ENCODE measurements at regions not wholly inside any gene's neighbourhood (a gene's known extent, or its start where the extent isn't known, plus 50 kb on each side); places are given as distances from the start of the nearest gene placed in this dataset.

GRCh38 chr4:185921583-185922555 is 109.9 kb upstream of the SORBS2 start:
- intact Hi-C loops (cut with micrococcal nuclease), result no loop called here
- Mint-ChIP-seq H3K27ac (no peak overlapping the region), H3K27me3 (peaks cover 13% of the 10 kb centered on the region), H3K4me1 (no peaks in the 10 kb centered on the region), H3K9me3 (ENCODE audit: insufficient read depth) (peaks cover 4% of the 10 kb centered on the region), H3K4me3 (no peak overlapping the region)
- H3K9me3 ChIP-seq (ENCODE audit: control extremely low read depth in 1 of 3, control insufficient read depth in 2 of 3, insufficient read depth in 1 of 3, low read length in 2 of 3), result peaks cover 0 to 4% (median 0%) of the 10 kb centered on the region in 3 donors
- no peaks in the 10 kb centered on the region for H4K20me1 ChIP-seq (ENCODE audit: control insufficient read depth, insufficient read depth, low read length, poor library complexity, severe bottlenecking)
- H2AFZ ChIP-seq (ENCODE audit: insufficient read depth, low read depth, low read length, poor library complexity, severe bottlenecking), result no peak overlapping the region
- no peaks in the 10 kb centered on the region for H3K27me3 ChIP-seq (replicated peaks in 1 of 4; ENCODE audit: control extremely low read depth in 1 of 4, control insufficient read depth in 3 of 4, insufficient read depth in 4 of 4, low read length in 3 of 4)
- 3% methylated on average over 4 of the region's 9 CpGs for WGBS (ENCODE audit: insufficient coverage)
- no peak overlapping the region for H3K27ac ChIP-seq (ENCODE audit: low read length in 2 of 2)
- DNase-seq, result no peak
- H3K4me1 ChIP-seq (ENCODE audit: control insufficient read depth in 2 of 2, insufficient read depth in 2 of 2, low read length in 2 of 2), result no peaks in the 10 kb centered on the region
- no peak overlapping the region for H3K4me2 ChIP-seq (replicated peaks; ENCODE audit: low read depth, low read length, poor library complexity, severe bottlenecking)
- CTCF ChIA-PET, result no interaction called here
- TF ChIP-seq EZH2 (IDR thresholded peaks at IDR 0.05; ENCODE audit: borderline replicate concordance, insufficient read depth, low read depth, low read length, poor library complexity, severe bottlenecking) (no peak), CTCF (IDR thresholded peaks at IDR 0.05) (no peak)
- no peak overlapping the region for H3K4me3 ChIP-seq (ENCODE audit: control extremely low read depth in 1 of 5, extremely low read depth in 1 of 5, insufficient read depth in 1 of 5, low read depth in 2 of 5, low read length in 4 of 5)
- POLR2A ChIA-PET, result no interaction called here
- no peak overlapping the region for H3K9ac ChIP-seq (ENCODE audit: low read length)
- no peaks in the 10 kb centered on the region for H3K79me2 ChIP-seq (ENCODE audit: control insufficient read depth, insufficient read depth, low read length)
- no peak for ATAC-seq (ENCODE audit: low read depth)
- H3K36me3 ChIP-seq (replicated peaks in 1 of 2; ENCODE audit: control extremely low read depth in 1 of 2, control insufficient read depth in 1 of 2, extremely low read depth in 1 of 2, insufficient read depth in 2 of 2, low read length in 1 of 2), result no peaks in the 10 kb centered on the region

GRCh38 chr4:185924458-185925044 is 112.6 kb upstream of the SORBS2 start:
- no peak overlapping the region for H3K4me3 Mint-ChIP-seq
- intact Hi-C loops (cut with micrococcal nuclease), result no loop called here
- DNase-seq (no peak), ATAC-seq (ENCODE audit: low read depth) (no peak)
- ChIA-PET CTCF (no interaction called here), POLR2A (no interaction called here)
- H3K9me3 Mint-ChIP-seq (ENCODE audit: insufficient read depth), result peaks cover 4% of the 10 kb centered on the region
- H3K4me1 ChIP-seq (ENCODE audit: control insufficient read depth in 2 of 2, insufficient read depth in 2 of 2, low read length in 2 of 2), result no peaks in the 10 kb centered on the region
- no peaks in the 10 kb centered on the region for H3K9me3 ChIP-seq (ENCODE audit: control extremely low read depth in 1 of 3, control insufficient read depth in 2 of 3, insufficient read depth in 1 of 3, low read length in 2 of 3)
- no peak overlapping the region for H2AFZ ChIP-seq (ENCODE audit: insufficient read depth, low read depth, low read length, poor library complexity, severe bottlenecking)
- no peaks in the 10 kb centered on the region for H4K20me1 ChIP-seq (ENCODE audit: control insufficient read depth, insufficient read depth, low read length, poor library complexity, severe bottlenecking)
- no peaks in the 10 kb centered on the region for H3K79me2 ChIP-seq (ENCODE audit: control insufficient read depth, insufficient read depth, low read length)
- no peak overlapping the region for H3K27ac ChIP-seq (ENCODE audit: low read length in 2 of 2)
- peaks cover 9% of the 10 kb centered on the region for H3K27me3 Mint-ChIP-seq
- no peak overlapping the region for H3K27ac Mint-ChIP-seq
- no peak overlapping the region for H3K9ac ChIP-seq (ENCODE audit: low read length)
- no peaks in the 10 kb centered on the region for H3K36me3 ChIP-seq (replicated peaks in 1 of 2; ENCODE audit: control extremely low read depth in 1 of 2, control insufficient read depth in 1 of 2, extremely low read depth in 1 of 2, insufficient read depth in 2 of 2, low read length in 1 of 2)
- no peak overlapping the region for H3K4me3 ChIP-seq (ENCODE audit: control extremely low read depth in 1 of 5, extremely low read depth in 1 of 5, insufficient read depth in 1 of 5, low read depth in 2 of 5, low read length in 4 of 5)
- no peaks in the 10 kb centered on the region for H3K4me1 Mint-ChIP-seq
- TF ChIP-seq CTCF (IDR thresholded peaks at IDR 0.05) (no peak), EZH2 (IDR thresholded peaks at IDR 0.05; ENCODE audit: borderline replicate concordance, insufficient read depth, low read depth, low read length, poor library complexity, severe bottlenecking) (no peak)
- WGBS (ENCODE audit: insufficient coverage), result 96% methylated on average over 13 of the region's 17 CpGs
- no peak overlapping the region for H3K4me2 ChIP-seq (replicated peaks; ENCODE audit: low read depth, low read length, poor library complexity, severe bottlenecking)
- H3K27me3 ChIP-seq (replicated peaks in 1 of 4; ENCODE audit: control extremely low read depth in 1 of 4, control insufficient read depth in 3 of 4, insufficient read depth in 4 of 4, low read length in 3 of 4), result no peaks in the 10 kb centered on the region
